GM19397 (cell line): ENCODE measurements at regions not wholly inside any gene's neighbourhood (a gene's known extent, or its start where the extent isn't known, plus 50 kb on each side); places are given as distances from the start of the nearest gene placed in this dataset.

Experiments
- ATAC-seq: cut with Tn5 transposase; IDR thresholded peaks from one replicate; pipeline ENCODE4 v1.9.1; 2021; ENCODE audit warnings: mild to moderate bottlenecking, moderate library complexity; ENCODE audit not compliant: unreplicated experiment

- ATAC-seq: no peak
Observed at GRCh38 chr9:107922260-107922659, 432.7 kb upstream of the KLF4 start.

DNA sequence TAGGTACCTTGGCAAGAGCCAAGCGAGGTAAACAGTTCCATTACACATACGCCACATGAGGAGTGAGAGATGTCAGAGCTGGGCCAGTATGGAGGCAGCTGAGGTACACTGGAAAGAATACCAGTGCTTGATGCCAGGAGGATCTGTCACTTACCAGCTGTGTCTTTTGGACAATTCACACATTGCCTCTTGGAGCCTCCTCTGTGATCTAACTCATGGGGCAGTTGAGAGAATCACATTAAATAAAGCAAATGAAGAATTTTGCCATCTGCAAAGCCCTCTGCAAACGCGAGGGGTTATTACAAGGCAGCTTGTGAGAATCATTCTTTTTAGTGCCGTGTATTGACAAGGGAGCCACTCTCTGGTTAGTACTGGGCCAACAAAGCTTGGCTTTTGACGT is 429.7 kb upstream of the KLF4 start:
- no peak for ATAC-seq

GRCh38 chr9:107918749-107919148 is 429.2 kb upstream of the KLF4 start:
- no peak for ATAC-seq

- ATAC-seq: no peak
Observed at GRCh38 chr9:107914151-107914550, 424.6 kb upstream of the KLF4 start.

- no peak for ATAC-seq
Observed at GRCh38 chr9:107907715-107908114, 418.1 kb upstream of the KLF4 start.

DNA sequence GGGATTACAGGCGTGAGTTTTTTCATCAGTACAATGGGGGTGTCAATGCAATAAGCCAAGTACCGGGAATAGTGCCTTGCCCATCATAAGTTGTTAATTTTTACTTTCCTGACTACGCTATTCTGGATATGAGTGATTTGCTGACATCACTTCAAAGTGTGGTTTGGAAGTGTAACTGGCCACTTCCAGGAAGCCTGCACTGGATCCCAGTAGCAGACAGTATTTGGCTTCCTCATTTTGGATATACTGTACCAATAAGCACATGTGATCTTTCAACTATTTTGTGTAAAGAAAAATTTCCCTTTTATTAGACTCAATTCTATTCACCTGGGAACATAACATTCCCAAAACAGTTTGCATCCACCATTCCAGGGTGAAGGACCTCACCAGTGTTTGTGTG is 417.7 kb upstream of the KLF4 start:
- ATAC-seq: no peak

GRCh38 chr9:107906074-107906473 is 416.5 kb upstream of the KLF4 start:
- ATAC-seq: no peak

GRCh38 chr9:107905308-107906020 is 415.9 kb upstream of the KLF4 start:
- ATAC-seq: no peak

DNA sequence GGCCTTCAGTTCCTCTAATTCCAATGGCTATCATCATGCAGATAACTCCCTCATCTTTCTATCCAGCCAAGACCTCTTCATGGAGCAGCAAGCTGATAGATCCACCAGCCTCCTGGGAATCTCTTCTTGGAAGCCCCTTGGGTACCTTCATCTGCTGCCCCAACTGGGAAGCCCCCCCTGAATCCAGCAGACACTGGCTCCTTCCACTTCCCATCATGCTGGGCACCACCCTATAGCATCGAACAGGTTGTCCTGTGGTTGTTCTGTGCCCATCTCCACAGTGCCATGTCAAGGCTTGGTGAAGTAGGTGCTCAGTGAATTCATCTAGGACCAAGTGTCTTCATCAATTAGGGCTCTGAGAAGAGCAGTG is 410.4 kb upstream of the KLF4 start:
- no peak for ATAC-seq

DNA sequence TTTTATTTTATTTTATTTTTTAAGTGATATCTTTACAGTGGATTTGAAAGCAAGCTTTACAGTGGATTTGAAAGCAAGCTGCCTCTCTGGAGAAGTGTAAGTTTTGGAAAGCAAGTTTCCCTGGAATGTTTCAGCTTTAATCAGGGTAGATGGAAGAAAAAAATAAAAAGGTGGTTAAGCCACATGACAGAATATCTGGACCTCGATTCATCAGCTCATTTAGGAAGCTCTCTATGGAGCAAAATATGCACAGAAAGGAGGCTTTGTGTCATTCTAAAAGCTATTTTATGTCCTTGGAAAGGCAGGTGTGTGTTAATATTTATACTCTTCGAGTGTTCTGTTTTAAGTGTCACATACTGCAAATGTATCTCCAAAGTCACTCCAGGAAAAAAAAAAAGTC is 409.2 kb upstream of the KLF4 start:
- ATAC-seq: no peak

- no peak for ATAC-seq
Observed at GRCh38 chr9:107896544-107896943, 407.0 kb upstream of the KLF4 start.

DNA sequence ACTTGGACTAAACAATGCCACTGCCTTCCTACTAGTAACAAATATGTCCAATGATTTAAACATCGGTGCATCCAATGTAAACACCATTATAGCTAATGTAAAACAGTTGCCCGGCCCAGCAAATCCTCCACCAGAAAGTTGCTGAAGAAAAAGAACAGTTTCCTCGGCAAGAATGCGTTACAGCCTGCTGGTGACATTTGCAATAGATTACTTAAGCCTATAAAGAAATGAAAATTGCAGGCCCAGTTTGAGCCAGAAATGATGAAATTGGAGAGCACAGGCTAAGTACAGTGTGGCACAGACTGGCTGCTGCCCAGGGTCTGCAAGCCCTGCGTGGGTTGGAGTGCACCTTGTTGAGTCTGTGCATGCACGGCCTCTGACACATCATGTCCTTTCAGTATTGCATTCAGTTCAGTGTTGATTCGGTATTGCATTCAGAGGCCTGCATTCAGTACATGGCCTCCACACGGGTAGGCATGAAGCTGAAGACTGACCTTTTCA is 406.0 kb upstream of the KLF4 start:
- no peak for ATAC-seq

DNA sequence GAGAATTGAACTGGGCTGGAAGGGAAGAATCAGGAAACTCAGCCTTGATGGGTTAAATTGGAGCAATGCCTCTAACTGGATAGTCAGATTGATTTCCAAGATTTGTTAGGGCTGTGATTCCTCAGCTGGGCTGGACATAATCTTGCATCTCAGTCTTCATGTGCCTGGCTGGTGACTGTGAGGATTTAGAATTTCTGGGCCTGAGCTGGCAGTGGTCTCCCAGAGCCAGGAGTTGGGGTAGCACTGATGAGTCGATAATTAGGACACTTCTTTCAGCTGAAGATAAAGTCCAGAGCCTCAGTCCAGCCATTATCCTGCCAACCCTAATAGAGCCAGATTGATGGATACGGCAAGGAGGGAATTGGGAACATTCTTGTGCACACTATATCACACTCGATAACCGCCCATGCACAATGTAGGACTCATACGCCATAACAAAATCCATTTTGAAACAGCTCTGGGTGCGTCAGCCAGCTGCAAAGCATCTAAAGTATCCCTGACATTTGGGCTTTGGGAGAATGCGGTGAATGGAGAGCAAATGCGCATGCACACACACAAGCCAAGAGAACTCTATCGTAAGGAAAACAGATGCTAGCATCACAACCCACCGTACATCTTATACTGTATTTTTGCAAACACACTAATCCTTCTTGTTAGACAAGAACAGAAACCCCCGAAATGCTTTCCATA is 405.1 kb upstream of the KLF4 start:
- no peak for ATAC-seq

DNA sequence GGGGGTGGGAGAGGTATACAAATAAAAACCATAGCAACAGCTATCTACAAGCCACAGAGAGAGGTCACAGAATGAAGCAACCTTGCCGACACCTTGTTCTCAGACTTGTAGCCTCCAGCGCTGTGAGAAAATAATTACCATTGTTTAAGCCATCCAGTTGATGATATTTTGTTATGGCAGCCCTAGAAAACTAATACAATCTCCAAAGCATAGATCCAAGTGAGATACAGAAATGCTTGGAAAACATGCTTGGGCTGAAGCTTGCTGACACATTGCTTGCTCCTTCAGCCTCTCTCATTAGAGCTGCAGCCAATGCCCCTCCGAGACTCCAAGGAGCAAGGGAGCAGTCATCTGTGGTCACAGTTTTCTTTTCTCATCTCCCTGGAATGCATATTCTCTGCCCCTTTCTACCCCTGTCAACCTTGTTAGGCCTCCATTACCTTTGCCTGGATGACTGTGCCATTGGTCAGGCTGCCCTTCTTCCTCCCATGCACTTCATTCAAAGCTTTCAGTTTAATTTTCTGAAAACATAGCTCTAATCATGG is 401.4 kb upstream of the KLF4 start:
- no peak for ATAC-seq

DNA sequence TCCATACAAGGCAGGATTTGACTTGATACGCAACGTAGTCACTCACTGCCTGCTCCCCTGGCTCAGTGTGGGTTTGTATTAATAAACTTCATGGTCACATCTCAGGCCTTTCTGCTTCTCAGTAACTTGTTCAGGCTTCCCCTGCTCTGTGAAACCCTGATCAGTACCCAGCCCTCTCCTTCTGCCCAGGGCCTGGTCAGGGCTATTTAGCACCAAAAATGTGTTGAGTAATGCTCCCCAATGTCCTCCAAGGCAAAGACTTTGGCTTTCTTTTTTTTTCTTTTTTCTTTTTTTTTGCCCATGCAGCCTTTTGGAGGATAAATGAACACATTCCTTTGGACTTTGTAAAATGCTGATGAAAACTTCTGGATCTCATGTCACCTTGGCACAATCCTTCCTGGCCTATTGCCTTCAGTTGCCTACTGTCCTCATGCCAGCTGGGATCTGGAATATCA is 399.2 kb upstream of the KLF4 start:
- no peak for ATAC-seq

DNA sequence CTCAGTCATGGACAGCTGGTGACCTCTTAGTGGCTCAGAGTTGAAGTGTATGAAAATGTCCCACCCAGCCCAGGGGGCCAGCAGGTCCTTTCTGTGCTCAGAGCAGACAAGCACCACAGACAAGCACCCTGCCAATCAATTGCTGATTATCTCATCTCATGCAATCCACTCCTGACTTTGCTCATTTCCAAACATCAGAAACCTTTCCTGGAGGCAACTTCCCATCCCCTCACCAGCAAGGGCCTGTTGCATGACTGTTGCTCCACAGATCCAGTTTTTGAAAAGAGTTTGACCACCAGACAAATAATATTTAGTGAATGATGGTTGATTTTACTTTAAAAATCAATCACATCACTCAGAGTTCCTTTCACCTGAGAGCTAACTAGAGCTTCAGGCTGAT is 397.3 kb upstream of the KLF4 start:
- no peak for ATAC-seq

DNA sequence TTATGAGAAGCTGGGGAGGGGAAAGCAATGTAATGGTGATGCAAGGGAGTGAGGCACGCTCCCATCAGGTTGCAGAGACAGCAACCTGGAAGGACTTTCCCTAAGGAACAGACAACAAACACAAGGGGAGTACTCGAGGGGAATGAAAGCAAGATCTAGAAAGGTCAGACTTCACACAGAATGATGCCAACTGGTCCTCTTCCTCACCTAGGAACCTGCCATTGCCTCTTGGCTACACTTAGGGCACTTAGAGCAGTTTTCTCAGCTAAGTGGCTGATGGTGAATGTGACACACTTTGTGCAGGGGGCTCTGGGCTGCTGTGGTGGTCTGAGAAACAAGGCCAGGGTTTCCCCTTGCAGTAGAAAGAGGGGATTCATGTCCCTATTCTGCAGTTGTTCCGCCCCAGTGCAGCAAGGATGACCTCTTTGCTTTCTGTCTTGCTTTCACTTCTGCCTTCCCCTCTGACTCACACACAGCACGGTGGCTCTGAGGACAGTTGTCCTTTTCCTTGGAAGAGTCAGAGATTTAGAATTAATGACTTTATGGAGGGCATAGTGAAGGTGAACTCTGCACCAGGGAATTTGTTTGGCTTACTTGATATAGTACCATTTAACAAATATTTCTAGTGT is 394.0 kb upstream of the KLF4 start:
- peak; percentile 86 for ATAC-seq

DNA sequence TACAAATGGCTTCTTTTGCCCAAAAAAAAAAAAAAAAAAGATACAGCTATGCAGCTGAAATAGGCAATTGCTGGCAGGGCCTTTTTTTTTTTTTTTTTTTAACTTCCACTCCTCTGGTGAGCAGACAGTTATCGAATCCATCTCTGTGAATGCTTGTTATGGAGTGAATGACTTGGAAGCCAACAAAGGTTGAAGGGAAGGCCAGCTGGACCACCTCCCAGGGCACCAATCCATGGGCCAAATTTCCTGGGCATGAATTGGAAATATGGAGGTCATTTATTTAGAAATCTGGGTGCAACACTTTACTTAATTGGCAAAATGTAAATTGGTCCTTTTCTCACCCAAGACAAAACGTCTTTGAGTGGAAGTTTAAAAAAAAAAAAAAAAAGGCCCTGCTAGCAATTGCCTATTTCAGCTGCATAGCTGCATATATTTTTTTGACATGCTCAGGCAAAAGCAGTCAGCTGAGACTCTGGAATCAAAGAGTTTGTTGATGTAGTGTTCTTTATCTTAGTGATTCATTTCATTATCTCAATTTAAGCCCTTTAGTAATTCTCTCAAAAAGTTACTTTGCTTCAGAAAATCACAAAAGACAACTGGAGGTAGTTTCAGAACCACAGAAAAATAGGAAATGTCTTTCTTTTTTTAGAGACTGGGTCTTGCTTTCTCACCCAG is 392.2 kb upstream of the KLF4 start:
- ATAC-seq: no peak

- ATAC-seq: no peak
Observed at GRCh38 chr9:107878462-107878861, 388.9 kb upstream of the KLF4 start.

DNA sequence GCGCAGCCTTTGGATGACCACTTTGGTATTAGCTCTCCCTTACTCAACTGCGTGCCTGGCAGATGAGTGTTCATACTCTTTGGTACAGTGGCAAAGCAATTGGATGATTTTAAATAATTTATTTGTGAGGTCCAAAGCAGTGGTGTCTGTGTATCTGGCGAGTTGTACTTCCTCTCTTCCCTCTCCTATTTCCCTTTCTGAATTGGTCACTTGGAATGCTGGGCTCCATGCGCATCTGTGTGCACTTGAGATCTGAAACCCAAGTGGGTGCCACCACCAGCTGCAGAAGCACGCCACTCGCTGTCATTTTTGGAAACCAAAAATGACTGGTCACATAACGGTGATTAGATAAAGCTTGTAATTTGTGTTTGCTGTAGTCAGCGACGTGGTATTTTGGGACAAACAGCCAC is 386.0 kb upstream of the KLF4 start:
- ATAC-seq: no peak
